Panc1 (cell line): ENCODE measurements at regions not wholly inside any gene's neighbourhood (a gene's known extent, or its start where the extent isn't known, plus 50 kb on each side); places are given as distances from the start of the nearest gene placed in this dataset.

ENCODE experiments used
- CTCF ChIP-seq: fragments of 450-650 bp; IDR thresholded peaks from 2 replicates; pipeline ENCODE4 v1.5.1; 2017; ENCODE audit warnings: mild to moderate bottlenecking
- POLR2AphosphoS5 ChIP-seq: IDR thresholded peaks from 2 replicates; pipeline ENCODE4 v1.6.1; 2012; ENCODE audit warnings: mild to moderate bottlenecking, low read depth, low read length, moderate library complexity
- SIN3A ChIP-seq: IDR thresholded peaks from 2 replicates; pipeline ENCODE4 v1.6.1; 2012; ENCODE audit warnings: low read depth, mild to moderate bottlenecking, low read length, moderate library complexity, borderline replicate concordance; ENCODE audit not compliant: insufficient read depth
- TCF7L2 ChIP-seq: IDR thresholded peaks from 2 replicates; pipeline ENCODE4 v1.6.1; 2011; ENCODE audit warnings: mild to moderate bottlenecking, low read depth, low read length, inconsistent platforms
- TF ChIP-seq, protein P1 (sequence below), 2 experiments: IDR thresholded peaks; 2 replicates each; pipeline ENCODE4 v1.6.1; 2011 to 2012; ENCODE audit warnings: low read depth in 2 of 2, control low read depth in 1 of 2, low read length in 1 of 2, mild to moderate bottlenecking in 1 of 2, moderate library complexity in 1 of 2; ENCODE audit not compliant: insufficient read depth in 1 of 2

DNA sequence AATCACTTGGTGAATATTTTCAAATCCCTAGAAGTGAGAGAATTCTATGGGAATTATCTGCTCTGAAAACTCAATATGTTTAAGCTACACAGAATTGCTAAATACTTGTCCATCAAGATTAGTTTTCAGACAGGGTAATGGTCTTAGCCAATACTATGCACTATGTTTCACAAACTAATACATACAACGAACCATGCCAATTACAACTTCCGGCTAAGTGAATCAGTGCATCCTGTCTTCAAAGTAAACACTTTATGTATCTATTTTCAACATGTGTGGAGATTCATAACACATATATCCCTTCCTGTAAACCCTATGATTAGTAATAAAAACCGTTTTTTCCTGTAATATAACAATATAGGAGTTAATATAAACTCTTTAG lies 181.5 kb downstream of the POSTN start:
- TF ChIP-seq CTCF = no peak
- no peak for TF ChIP-seq POLR2AphosphoS5
- TF ChIP-seq, protein P1, sequence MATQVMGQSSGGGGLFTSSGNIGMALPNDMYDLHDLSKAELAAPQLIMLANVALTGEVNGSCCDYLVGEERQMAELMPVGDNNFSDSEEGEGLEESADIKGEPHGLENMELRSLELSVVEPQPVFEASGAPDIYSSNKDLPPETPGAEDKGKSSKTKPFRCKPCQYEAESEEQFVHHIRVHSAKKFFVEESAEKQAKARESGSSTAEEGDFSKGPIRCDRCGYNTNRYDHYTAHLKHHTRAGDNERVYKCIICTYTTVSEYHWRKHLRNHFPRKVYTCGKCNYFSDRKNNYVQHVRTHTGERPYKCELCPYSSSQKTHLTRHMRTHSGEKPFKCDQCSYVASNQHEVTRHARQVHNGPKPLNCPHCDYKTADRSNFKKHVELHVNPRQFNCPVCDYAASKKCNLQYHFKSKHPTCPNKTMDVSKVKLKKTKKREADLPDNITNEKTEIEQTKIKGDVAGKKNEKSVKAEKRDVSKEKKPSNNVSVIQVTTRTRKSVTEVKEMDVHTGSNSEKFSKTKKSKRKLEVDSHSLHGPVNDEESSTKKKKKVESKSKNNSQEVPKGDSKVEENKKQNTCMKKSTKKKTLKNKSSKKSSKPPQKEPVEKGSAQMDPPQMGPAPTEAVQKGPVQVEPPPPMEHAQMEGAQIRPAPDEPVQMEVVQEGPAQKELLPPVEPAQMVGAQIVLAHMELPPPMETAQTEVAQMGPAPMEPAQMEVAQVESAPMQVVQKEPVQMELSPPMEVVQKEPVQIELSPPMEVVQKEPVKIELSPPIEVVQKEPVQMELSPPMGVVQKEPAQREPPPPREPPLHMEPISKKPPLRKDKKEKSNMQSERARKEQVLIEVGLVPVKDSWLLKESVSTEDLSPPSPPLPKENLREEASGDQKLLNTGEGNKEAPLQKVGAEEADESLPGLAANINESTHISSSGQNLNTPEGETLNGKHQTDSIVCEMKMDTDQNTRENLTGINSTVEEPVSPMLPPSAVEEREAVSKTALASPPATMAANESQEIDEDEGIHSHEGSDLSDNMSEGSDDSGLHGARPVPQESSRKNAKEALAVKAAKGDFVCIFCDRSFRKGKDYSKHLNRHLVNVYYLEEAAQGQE (IDR thresholded peaks at IDR 0.05; ENCODE audit: insufficient read depth in 1 of 2, low read depth in 2 of 2, low read length in 1 of 2) = no peak
- no peak for TF ChIP-seq TCF7L2
- TF ChIP-seq SIN3A = no peak
